Fibroblast of skin of back (primary cell): ENCODE measurements at regions not wholly inside any gene's neighbourhood (a gene's known extent, or its start where the extent isn't known, plus 50 kb on each side); places are given as distances from the start of the nearest gene placed in this dataset.
A peak's percentile ranks its signal among the peaks of the same experiment; 100 is the strongest.
"Not testable (repeated sequence)": the region's sequence is repeated elsewhere in the genome, so short reads cannot be mapped to it uniquely, and the experiment has no call there.

Source experiments
- DNase-seq: peaks from one replicate; pipeline ENCODE4 v3.0.0-alpha.2; 2013

GRCh38 chr6:105692613-105693215, 289.8 kb upstream of the PREP start:
- DNase-seq = no peak

- DNase-seq = no peak
Observed at GRCh38 chr6:105691971-105692370, 289.1 kb upstream of the PREP start.

- DNase-seq = no peak
Observed at GRCh38 chr6:105691081-105691480, 288.2 kb upstream of the PREP start.

- DNase-seq = no peak
Observed at GRCh38 chr6:105688573-105688972, 285.7 kb upstream of the PREP start.

GRCh38 chr6:105686793-105687192, 283.9 kb upstream of the PREP start:
- DNase-seq = not testable (repeated sequence)

- no peak for DNase-seq
Observed at GRCh38 chr6:105681061-105681460, 278.2 kb upstream of the PREP start.

GRCh38 chr6:105680131-105680530, 277.2 kb upstream of the PREP start:
- DNase-seq = no peak

- DNase-seq = no peak
Observed at GRCh38 chr6:105678516-105678915, 275.6 kb upstream of the PREP start.

GRCh38 chr6:105677671-105678475, 275.0 kb upstream of the PREP start:
- peak; percentile 2 for DNase-seq

GRCh38 chr6:105676857-105677256, 274.0 kb upstream of the PREP start:
- DNase-seq = no peak

GRCh38 chr6:105675715-105676397, 273.0 kb upstream of the PREP start:
- peak; percentile 82 for DNase-seq

GRCh38 chr6:105672856-105673538, 270.1 kb upstream of the PREP start:
- not testable (repeated sequence) for DNase-seq

- no peak for DNase-seq
Observed at GRCh38 chr6:105669232-105669631, 266.4 kb upstream of the PREP start.

- no peak for DNase-seq
Observed at GRCh38 chr6:105667056-105667455, 264.2 kb upstream of the PREP start.

- DNase-seq = no peak
Observed at GRCh38 chr6:105664931-105665330, 262.0 kb upstream of the PREP start.

- no peak for DNase-seq
Observed at GRCh38 chr6:105651969-105652368, 249.1 kb upstream of the PREP start.

GRCh38 chr6:105650347-105650746, 247.5 kb upstream of the PREP start:
- DNase-seq = no peak

- DNase-seq = no peak
Observed at GRCh38 chr6:105649192-105649591, 246.3 kb upstream of the PREP start.

- DNase-seq = no peak
Observed at GRCh38 chr6:105648276-105648675, 245.4 kb upstream of the PREP start.

GRCh38 chr6:105646391-105646867, 243.5 kb upstream of the PREP start:
- DNase-seq = peak; percentile 1

GRCh38 chr6:105645958-105646357, 243.1 kb upstream of the PREP start:
- no peak for DNase-seq

- no peak for DNase-seq
Observed at GRCh38 chr6:105645156-105645555, 242.3 kb upstream of the PREP start.

- no peak for DNase-seq
Observed at GRCh38 chr6:105644691-105645090, 241.8 kb upstream of the PREP start.
